IMR-90 (cell line): ENCODE measurements at regions not wholly inside any gene's neighbourhood (a gene's known extent, or its start where the extent isn't known, plus 50 kb on each side); places are given as distances from the start of the nearest gene placed in this dataset.

Experiments
- ATAC-seq: fragments of 200-7000 bp; cut with Tn5 transposase; 2 replicates; pipeline ENCODE4 v1.9.1; 2020; ENCODE audit warnings: low read depth, mild to moderate bottlenecking, moderate library complexity
- BruUV-seq: library from RNA; stranded (reverse); fragments of 400-500 nt; replicated peaks from 2 replicates; lab custom pipeline; 2021; lab: Mats Ljungman, UMichigan
- CTCF ChIA-PET: fragments of 300-600 bp; formaldehyde crosslinking; extraction: SDS; loops from one replicate; lab custom pipeline; 2021; ENCODE audit warnings: antibody characterized with exemption; lab: Yijun Ruan, JAX
- POLR2A ChIA-PET: fragments of 300-600 bp; sonication (Branson Sonifier 250); formaldehyde crosslinking; loops from one replicate; lab custom pipeline; 2022; ENCODE audit warnings: antibody characterized with exemption; ENCODE audit not compliant: unreplicated experiment; lab: Charles Lee
- DNase-seq: peaks from one replicate; pipeline ENCODE4 v3.0.0; 2013
- H2AFZ ChIP-seq: replicated peaks from 2 replicates; pipeline ENCODE3; 2013; ENCODE audit warnings: low read length, mild to moderate bottlenecking; ENCODE audit not compliant: poor library complexity
- H2AK5ac ChIP-seq: 2 replicates; pipeline ENCODE4 v1.6.1; 2013; ENCODE audit warnings: low read depth, low read length, inconsistent platforms
- H2AK9ac ChIP-seq: replicated peaks from 2 replicates; pipeline ENCODE3; 2013; ENCODE audit warnings: mild to moderate bottlenecking, low read depth, low read length, moderate library complexity; ENCODE audit not compliant: poor library complexity
- H2BK120ac ChIP-seq: 2 replicates; pipeline ENCODE4 v1.6.1; 2013; ENCODE audit warnings: low read depth, low read length, inconsistent platforms
- H2BK15ac ChIP-seq: 3 replicates; pipeline ENCODE4 v1.6.1; 2013; ENCODE audit warnings: low read depth, low read length, inconsistent platforms
- H2BK20ac ChIP-seq: 2 replicates; pipeline ENCODE4 v1.6.1; 2013; ENCODE audit warnings: low read depth, mild to moderate bottlenecking, inconsistent platforms, low read length, moderate library complexity
- H2BK5ac ChIP-seq: 2 replicates; pipeline ENCODE4 v1.6.1; 2013; ENCODE audit warnings: mild to moderate bottlenecking, low read depth, low read length, inconsistent platforms; ENCODE audit not compliant: poor library complexity, severe bottlenecking
- H3K14ac ChIP-seq: replicated peaks from 2 replicates; pipeline ENCODE4 v1.6.1; 2013; ENCODE audit warnings: low read depth, low read length, inconsistent platforms
- H3K18ac ChIP-seq: 2 replicates; pipeline ENCODE4 v1.6.1; 2013; ENCODE audit warnings: low read depth, low read length, control low read depth
- H3K23ac ChIP-seq: 2 replicates; pipeline ENCODE4 v1.6.1; 2013; ENCODE audit warnings: low read depth, low read length, inconsistent platforms
- H3K27ac ChIP-seq: 2 replicates; pipeline ENCODE4 v1.5.1; 2013; ENCODE audit warnings: mild to moderate bottlenecking, control low read depth, low read length; ENCODE audit not compliant: insufficient read depth
- H3K27me3 ChIP-seq: 2 replicates; pipeline ENCODE4 v1.6.1; 2013; ENCODE audit warnings: low read length; ENCODE audit not compliant: control insufficient read depth, insufficient read depth
- H3K36me3 ChIP-seq: 2 replicates; pipeline ENCODE4 v1.6.1; 2013; ENCODE audit warnings: low read length, mixed read lengths; ENCODE audit not compliant: control insufficient read depth, insufficient read depth
- H3K4ac ChIP-seq: 2 replicates; pipeline ENCODE4 v1.6.1; 2013; ENCODE audit warnings: low read depth, low read length, inconsistent platforms
- H3K4me1 ChIP-seq: 2 replicates; pipeline ENCODE4 v1.6.1; 2013; ENCODE audit warnings: low read length, mixed read lengths; ENCODE audit not compliant: control insufficient read depth, insufficient read depth
- H3K4me2 ChIP-seq: 2 replicates; pipeline ENCODE4 v1.6.1; 2013; ENCODE audit warnings: low read depth, mild to moderate bottlenecking, control low read depth, low read length, moderate library complexity
- H3K4me3 ChIP-seq: 2 replicates; pipeline ENCODE4 v1.5.1; 2013; ENCODE audit warnings: low read depth, mild to moderate bottlenecking, control low read depth, low read length, moderate library complexity; ENCODE audit not compliant: insufficient read depth
- H3K56ac ChIP-seq: 2 replicates; pipeline ENCODE4 v1.6.1; 2013; ENCODE audit warnings: low read length, inconsistent platforms; ENCODE audit not compliant: insufficient read depth; ENCODE audit errors: extremely low read depth
- H3K79me1 ChIP-seq, 2 experiments: 2 replicates each; pipeline ENCODE4 v1.6.1; 2013; ENCODE audit warnings: low read length in 2 of 2, inconsistent platforms in 1 of 2, low read depth in 1 of 2
- H3K9ac ChIP-seq: 2 replicates; pipeline ENCODE4 v1.6.1; 2013; ENCODE audit warnings: low read depth, low read length, control low read depth
- H3K9me1 ChIP-seq: 2 replicates; pipeline ENCODE4 v1.6.1; 2013; ENCODE audit warnings: low read length, inconsistent platforms; ENCODE audit not compliant: insufficient read depth
- H3K9me3 ChIP-seq: 2 replicates; pipeline ENCODE4 v1.6.1; 2013; ENCODE audit warnings: low read length; ENCODE audit not compliant: control insufficient read depth, insufficient read depth
- H4K20me1 ChIP-seq: 2 replicates; pipeline ENCODE4 v1.6.1; 2013; ENCODE audit warnings: low read length, inconsistent platforms; ENCODE audit not compliant: insufficient read depth
- H4K5ac ChIP-seq: 2 replicates; pipeline ENCODE4 v1.6.1; 2013; ENCODE audit warnings: mild to moderate bottlenecking, low read depth, low read length, control low read depth
- H4K8ac ChIP-seq, 2 experiments: 2 replicates each; pipeline ENCODE4 v1.6.1; 2013; ENCODE audit warnings: low read depth in 2 of 2, low read length in 2 of 2, control low read depth in 1 of 2, inconsistent platforms in 1 of 2
- H4K91ac ChIP-seq: 2 replicates; pipeline ENCODE4 v1.6.1; 2013; ENCODE audit warnings: low read depth, low read length, inconsistent platforms; ENCODE audit not compliant: insufficient read depth
- BHLHE40 ChIP-seq: fragments of 150-350 bp; IDR thresholded peaks from 2 replicates; pipeline ENCODE4 v1.6.1; 2016; ENCODE audit warnings: mild to moderate bottlenecking, low read depth, low read length
- MAZ ChIP-seq: IDR thresholded peaks from 2 replicates; pipeline ENCODE4 v1.6.1; 2012; ENCODE audit warnings: low read depth, mild to moderate bottlenecking, low read length, improper control_type of control experiment, moderate library complexity, borderline replicate concordance
- MXI1 ChIP-seq: IDR thresholded peaks from 2 replicates; pipeline ENCODE4 v1.6.1; 2012; ENCODE audit warnings: low read depth, mild to moderate bottlenecking, low read length, moderate library complexity, borderline replicate concordance
- USF2 ChIP-seq: fragments of 150-350 bp; IDR thresholded peaks from 2 replicates; pipeline ENCODE4 v1.6.1; 2017; ENCODE audit warnings: mild to moderate bottlenecking, antibody characterized with exemption, low read length, low read depth
- WGBS, 2 experiments: methylation state at CpG; one replicate each; pipeline versions ENCODE4 v1.1.5 to v1.1.7; 2013; ENCODE audit warnings: missing lambda C conversion rate in 2 of 2; ENCODE audit not compliant: insufficient read length in 1 of 2; ENCODE audit errors: extremely low coverage in 2 of 2; 5-methylcytosine and 5-hydroxymethylcytosine counted together
- dilution Hi-C: fragments of 300-500 bp; cut with HindIII; formaldehyde crosslinking; loops from one replicate; pipeline ENCODE4 v1.14.3; 2018; ENCODE audit warnings: low sequenced_read_pairs; ENCODE audit not compliant: unreplicated experiment
- in situ Hi-C: fragments of 300-500 bp; cut with MboI; formaldehyde crosslinking; loops from 3 replicates; pipeline ENCODE4 v1.14.3; 2019; ENCODE audit warnings: low sequenced_read_pairs, inconsistent platforms, mixed read lengths
- intact Hi-C: fragments of 100-400 bp; cut with micrococcal nuclease; formaldehyde crosslinking; loops from 2 replicates; pipeline ENCODE4 v1.10.0; 2022
- TF ChIP-seq, protein P1 (sequence below): fragments of 150-350 bp; IDR thresholded peaks from 2 replicates; pipeline ENCODE4 v1.6.1; 2016; ENCODE audit warnings: low read depth, mild to moderate bottlenecking, low read length, moderate library complexity, borderline replicate concordance

GRCh38 chr14:35235840-35236239 is 56.3 kb upstream of the PSMA6 start:
- POLR2A ChIA-PET, result no interaction called here
- dilution Hi-C loops, result no loop called here

More at GRCh38 chr14:35235840-35236239, 56.3 kb upstream of the PSMA6 start:
- H3K27me3 ChIP-seq, result no peaks in the 10 kb centered on the region
- TF ChIP-seq MAZ (no peak), USF2 (no peak), BHLHE40 (no peak), MXI1 (no peak)
- TF ChIP-seq, protein P1, sequence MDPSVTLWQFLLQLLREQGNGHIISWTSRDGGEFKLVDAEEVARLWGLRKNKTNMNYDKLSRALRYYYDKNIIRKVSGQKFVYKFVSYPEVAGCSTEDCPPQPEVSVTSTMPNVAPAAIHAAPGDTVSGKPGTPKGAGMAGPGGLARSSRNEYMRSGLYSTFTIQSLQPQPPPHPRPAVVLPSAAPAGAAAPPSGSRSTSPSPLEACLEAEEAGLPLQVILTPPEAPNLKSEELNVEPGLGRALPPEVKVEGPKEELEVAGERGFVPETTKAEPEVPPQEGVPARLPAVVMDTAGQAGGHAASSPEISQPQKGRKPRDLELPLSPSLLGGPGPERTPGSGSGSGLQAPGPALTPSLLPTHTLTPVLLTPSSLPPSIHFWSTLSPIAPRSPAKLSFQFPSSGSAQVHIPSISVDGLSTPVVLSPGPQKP, result no peak
- no peak overlapping the region for H3K9ac ChIP-seq
- 0 out of 2 replicates have a peak, but pooled peaks cover 1% of the 10 kb centered on the region for H3K36me3 ChIP-seq
- no peak overlapping the region for H2AK5ac ChIP-seq
- in situ Hi-C loops (no loop called here), intact Hi-C loops (no loop called here)
- H3K27ac ChIP-seq, result no peak overlapping the region
- CTCF ChIA-PET, result interaction anchor here (1.0 to 1.5 kb wide), 2 partner anchors 10 to 21 kb away, joined by 4 read pairs; no protein-coding TSS in a partner anchor
- H3K4ac ChIP-seq, result no peak overlapping the region
- H3K79me1 ChIP-seq, result peaks cover under 1 to 4% of the 10 kb centered on the region in 2 experiments; a peak in 1 of 4 replicates
- no peak overlapping the region for H4K8ac ChIP-seq
- no CpG with 5 or more reads among the region's 3 CpGs for WGBS, 2 experiments
- no peak overlapping the region for H4K91ac ChIP-seq
- no peaks in the 10 kb centered on the region; the same call in 1 of the 2 replicates for H4K20me1 ChIP-seq
- no peak overlapping the region for H3K18ac ChIP-seq
- H3K23ac ChIP-seq, result no peak overlapping the region
- no peak overlapping the region for H2AK9ac ChIP-seq
- no peak overlapping the region for H3K4me2 ChIP-seq
- no TSS peak for BruUV-seq
- no peaks in the 10 kb centered on the region for H3K9me3 ChIP-seq
- DNase-seq, result no peak
- no peak overlapping the region for H2BK120ac ChIP-seq
- H3K56ac ChIP-seq, result no peak overlapping the region
- no peak overlapping the region for H3K4me3 ChIP-seq
- H2BK15ac ChIP-seq, result no peak overlapping the region
- no peak overlapping the region for H3K14ac ChIP-seq
- no peak overlapping the region for H2BK20ac ChIP-seq
- no peak overlapping the region for H2AFZ ChIP-seq
- no peaks in the 10 kb centered on the region for H3K4me1 ChIP-seq
- no peak overlapping the region for H4K5ac ChIP-seq
- no peaks in the 10 kb centered on the region for H3K9me1 ChIP-seq
- no peak overlapping the region for H2BK5ac ChIP-seq
- ATAC-seq, result no peak
